Endothelial cell (in vitro differentiated cells): ENCODE measurements at regions not wholly inside any gene's neighbourhood (a gene's known extent, or its start where the extent isn't known, plus 50 kb on each side); places are given as distances from the start of the nearest gene placed in this dataset.

Experiments
- DNase-seq: peaks from one replicate; pipeline ENCODE4 v3.0.0; 2021; ENCODE audit warnings: low spot score
- H3K27ac Mint-ChIP-seq: one replicate; pipeline ENCODE4 v1.8.0; 2021; ENCODE audit warnings: mixed read lengths, inconsistent platforms; ENCODE audit not compliant: unreplicated experiment
- H3K27me3 Mint-ChIP-seq: one replicate; pipeline ENCODE4 v1.8.0; 2021; ENCODE audit warnings: mild to moderate bottlenecking, moderate library complexity, mixed read lengths, inconsistent platforms; ENCODE audit not compliant: unreplicated experiment
- H3K36me3 Mint-ChIP-seq: one replicate; pipeline ENCODE4 v1.8.0; 2021; ENCODE audit warnings: mild to moderate bottlenecking, low read depth, mixed read lengths, inconsistent platforms; ENCODE audit not compliant: unreplicated experiment
- H3K4me1 Mint-ChIP-seq: one replicate; pipeline ENCODE4 v1.8.0; 2021; ENCODE audit warnings: mild to moderate bottlenecking, mixed read lengths, inconsistent platforms; ENCODE audit not compliant: unreplicated experiment
- H3K4me3 Mint-ChIP-seq: one replicate; pipeline ENCODE4 v1.8.0; 2021; ENCODE audit warnings: mild to moderate bottlenecking, mixed read lengths, inconsistent platforms; ENCODE audit not compliant: unreplicated experiment
- H3K9me3 Mint-ChIP-seq: one replicate; pipeline ENCODE4 v1.8.0; 2021; ENCODE audit warnings: mixed read lengths, inconsistent platforms; ENCODE audit not compliant: unreplicated experiment
- CTCF ChIP-seq: fragments of 200-600 bp; sonication (generic); IDR thresholded peaks from one replicate; pipeline ENCODE4 v1.5.0; 2021; ENCODE audit warnings: antibody characterized with exemption; ENCODE audit not compliant: unreplicated experiment

DNA sequence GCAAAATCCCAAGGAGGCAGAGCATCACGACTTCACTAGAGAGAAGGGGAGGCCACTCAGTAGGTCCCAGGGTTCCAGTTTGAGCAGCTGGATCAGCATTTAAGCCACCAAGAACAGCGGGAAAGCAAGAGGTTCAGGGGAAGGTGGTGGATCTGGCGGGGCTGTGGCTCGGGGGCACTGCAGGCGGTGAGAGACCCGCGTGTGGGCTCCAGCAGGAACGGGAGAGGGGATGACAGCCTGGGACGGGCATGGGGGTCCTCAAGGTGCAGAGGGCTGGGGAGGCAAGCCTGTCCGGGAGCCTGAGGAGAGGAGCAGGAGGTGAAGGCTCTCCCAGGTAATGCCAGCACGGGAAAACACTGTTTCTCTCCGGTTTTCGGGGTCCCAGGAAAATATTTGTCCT is 123.6 kb downstream of the IRX2 start:
- no peak overlapping the region for H3K27ac Mint-ChIP-seq

GRCh38 chr5:2626572-2626971 is 124.9 kb downstream of the IRX2 start:
- TF ChIP-seq CTCF: no peak
- Mint-ChIP-seq H3K27me3 (peaks cover 2% of the 10 kb centered on the region), H3K9me3 (no peaks in the 10 kb centered on the region), H3K4me3 (no peak overlapping the region), H3K27ac (no peak overlapping the region), H3K36me3 (no peaks in the 10 kb centered on the region), H3K4me1 (no peaks in the 10 kb centered on the region)
- DNase-seq: no peak

More for the DNA sequence above, 123.6 kb downstream of the IRX2 start:
- no peak for DNase-seq
- Mint-ChIP-seq H3K36me3 (no peaks in the 10 kb centered on the region), H3K9me3 (no peaks in the 10 kb centered on the region), H3K4me3 (no peak overlapping the region), H3K4me1 (no peaks in the 10 kb centered on the region), H3K27me3 (no peaks in the 10 kb centered on the region)
- TF ChIP-seq CTCF: no peak

GRCh38 chr5:2622866-2623265 is 128.6 kb downstream of the IRX2 start:
- H3K27ac Mint-ChIP-seq: no peak overlapping the region
- no peaks in the 10 kb centered on the region for H3K4me1 Mint-ChIP-seq
- H3K27me3 Mint-ChIP-seq: peaks cover 2% of the 10 kb centered on the region
- peaks cover 4% of the 10 kb centered on the region for H3K9me3 Mint-ChIP-seq
- H3K4me3 Mint-ChIP-seq: no peak overlapping the region
- H3K36me3 Mint-ChIP-seq: no peaks in the 10 kb centered on the region
- no peak for TF ChIP-seq CTCF
- no peak for DNase-seq

DNA sequence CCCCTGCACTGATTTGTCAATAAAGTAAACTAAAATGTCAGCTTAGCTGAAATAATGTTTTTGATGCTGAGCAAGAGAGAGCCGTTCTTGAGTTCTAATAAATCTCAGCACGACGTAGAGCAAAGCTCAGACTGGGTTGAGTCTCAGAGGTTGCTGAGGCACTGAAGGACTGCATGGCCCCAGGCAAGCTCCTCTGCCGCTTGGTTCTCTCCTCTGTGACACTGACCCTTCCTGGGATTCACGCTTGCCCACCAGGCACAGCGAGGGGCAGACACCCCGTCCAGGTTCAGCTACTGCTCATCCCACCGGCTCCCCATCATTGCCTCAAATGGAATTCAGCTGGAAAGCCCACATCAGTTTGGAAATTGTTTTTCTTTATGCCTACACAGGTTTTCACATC is 129.8 kb downstream of the IRX2 start:
- no peaks in the 10 kb centered on the region for H3K36me3 Mint-ChIP-seq
- DNase-seq: no peak
- H3K4me3 Mint-ChIP-seq: no peak overlapping the region
- TF ChIP-seq CTCF: no peak
- no peaks in the 10 kb centered on the region for H3K4me1 Mint-ChIP-seq
- H3K27ac Mint-ChIP-seq: no peak overlapping the region
- H3K27me3 Mint-ChIP-seq: peaks cover 2% of the 10 kb centered on the region
- peaks cover 8% of the 10 kb centered on the region for H3K9me3 Mint-ChIP-seq

- DNase-seq: no peak
- no peaks in the 10 kb centered on the region for H3K4me1 Mint-ChIP-seq
- TF ChIP-seq CTCF: no peak
- peaks cover 2% of the 10 kb centered on the region for H3K27me3 Mint-ChIP-seq
- H3K27ac Mint-ChIP-seq: no peak overlapping the region
- H3K4me3 Mint-ChIP-seq: no peak overlapping the region
- H3K9me3 Mint-ChIP-seq: peaks cover 8% of the 10 kb centered on the region
- no peaks in the 10 kb centered on the region for H3K36me3 Mint-ChIP-seq
Measured at GRCh38 chr5:2619216-2619615, 132.3 kb downstream of the IRX2 start.
